ENCODE measurements at regions not wholly inside any gene's neighbourhood (a gene's known extent, or its start where the extent isn't known, plus 50 kb on each side); places are given as distances from the start of the nearest gene placed in this dataset.

GRCh38 chr6:48714250-48714649 is 603.3 kb upstream of the PTCHD4 start:
- no peak overlapping the region for H3K9ac ChIP-seq (ENCODE audit: low read length in 5 of 5)
- no peak overlapping the region for H3K4me3 ChIP-seq (ENCODE audit: low read depth in 1 of 5, low read length in 5 of 5)
- peaks cover 0 to 2% (median 0%) of the 10 kb centered on the region in 5 donors for H3K9me3 ChIP-seq (ENCODE audit: control insufficient read depth in 5 of 5, low read length in 5 of 5)
- no peaks in the 10 kb centered on the region for H3K27me3 ChIP-seq (ENCODE audit: control insufficient read depth in 5 of 5, insufficient read depth in 4 of 5, low read length in 5 of 5)
- H3K4me1 ChIP-seq (ENCODE audit: control insufficient read depth in 5 of 5, insufficient read depth in 5 of 5, low read length in 5 of 5): no peaks in the 10 kb centered on the region
- H3K27ac ChIP-seq (ENCODE audit: low read depth, low read length): no peak overlapping the region
- H3K36me3 ChIP-seq (ENCODE audit: control insufficient read depth in 5 of 5, insufficient read depth in 5 of 5, low read length in 5 of 5): no peaks in the 10 kb centered on the region

- Histone ChIP-seq H3K9me3 (ENCODE audit: control insufficient read depth in 5 of 5, low read length in 5 of 5) (peaks cover 0 to 2% (median 0%) of the 10 kb centered on the region in 5 donors), H3K27ac (ENCODE audit: low read depth, low read length) (no peak overlapping the region), H3K4me3 (ENCODE audit: low read depth in 1 of 5, low read length in 5 of 5) (no peak overlapping the region), H3K4me1 (ENCODE audit: control insufficient read depth in 5 of 5, insufficient read depth in 5 of 5, low read length in 5 of 5) (no peaks in the 10 kb centered on the region), H3K9ac (ENCODE audit: low read length in 5 of 5) (no peak overlapping the region), H3K27me3 (ENCODE audit: control insufficient read depth in 5 of 5, insufficient read depth in 4 of 5, low read length in 5 of 5) (no peaks in the 10 kb centered on the region), H3K36me3 (ENCODE audit: control insufficient read depth in 5 of 5, insufficient read depth in 5 of 5, low read length in 5 of 5) (no peaks in the 10 kb centered on the region)
These were observed 602.6 kb upstream of the PTCHD4 start for GRCh38 chr6:48713612-48714011.

DNA sequence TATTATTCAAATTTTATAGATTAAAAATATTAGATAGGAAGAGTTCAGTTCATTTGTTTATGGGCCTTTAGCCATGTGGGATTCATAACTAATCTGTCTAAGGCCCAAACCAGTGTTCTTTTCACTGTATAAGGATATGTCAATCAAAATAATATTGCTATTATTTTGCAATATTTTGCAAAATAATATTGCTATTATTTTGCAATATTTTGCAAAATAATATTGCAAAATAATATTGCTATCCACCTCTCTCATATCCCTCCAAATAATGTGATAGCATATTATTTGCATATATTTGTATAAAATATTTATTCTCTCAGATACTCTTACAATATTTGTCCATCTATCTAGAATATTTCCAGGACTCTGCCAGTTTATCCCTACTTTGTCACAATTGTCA is 595.3 kb upstream of the PTCHD4 start:
- Histone ChIP-seq H3K36me3 (ENCODE audit: control insufficient read depth in 5 of 5, insufficient read depth in 5 of 5, low read length in 5 of 5) (no peaks in the 10 kb centered on the region), H3K9me3 (ENCODE audit: control insufficient read depth in 5 of 5, low read length in 5 of 5) (peaks cover 0 to 6% (median 0%) of the 10 kb centered on the region in 5 donors), H3K27me3 (ENCODE audit: control insufficient read depth in 5 of 5, insufficient read depth in 4 of 5, low read length in 5 of 5) (no peaks in the 10 kb centered on the region), H3K27ac (ENCODE audit: low read depth, low read length) (no peak overlapping the region), H3K4me1 (ENCODE audit: control insufficient read depth in 5 of 5, insufficient read depth in 5 of 5, low read length in 5 of 5) (no peaks in the 10 kb centered on the region), H3K4me3 (ENCODE audit: low read depth in 1 of 5, low read length in 5 of 5) (no peak overlapping the region), H3K9ac (ENCODE audit: low read length in 5 of 5) (no peak overlapping the region)

- no peak overlapping the region for H3K4me3 ChIP-seq (ENCODE audit: low read depth in 1 of 5, low read length in 5 of 5)
- no peak overlapping the region for H3K27ac ChIP-seq (ENCODE audit: low read depth, low read length)
- H3K27me3 ChIP-seq (ENCODE audit: control insufficient read depth in 5 of 5, insufficient read depth in 4 of 5, low read length in 5 of 5): no peaks in the 10 kb centered on the region
- peaks cover 0 to 6% (median 0%) of the 10 kb centered on the region in 5 donors for H3K9me3 ChIP-seq (ENCODE audit: control insufficient read depth in 5 of 5, low read length in 5 of 5)
- H3K36me3 ChIP-seq (ENCODE audit: control insufficient read depth in 5 of 5, insufficient read depth in 5 of 5, low read length in 5 of 5): no peaks in the 10 kb centered on the region
- H3K9ac ChIP-seq (ENCODE audit: low read length in 5 of 5): no peak overlapping the region
- no peaks in the 10 kb centered on the region for H3K4me1 ChIP-seq (ENCODE audit: control insufficient read depth in 5 of 5, insufficient read depth in 5 of 5, low read length in 5 of 5)
These were observed 590.6 kb upstream of the PTCHD4 start for GRCh38 chr6:48701572-48701971.

DNA sequence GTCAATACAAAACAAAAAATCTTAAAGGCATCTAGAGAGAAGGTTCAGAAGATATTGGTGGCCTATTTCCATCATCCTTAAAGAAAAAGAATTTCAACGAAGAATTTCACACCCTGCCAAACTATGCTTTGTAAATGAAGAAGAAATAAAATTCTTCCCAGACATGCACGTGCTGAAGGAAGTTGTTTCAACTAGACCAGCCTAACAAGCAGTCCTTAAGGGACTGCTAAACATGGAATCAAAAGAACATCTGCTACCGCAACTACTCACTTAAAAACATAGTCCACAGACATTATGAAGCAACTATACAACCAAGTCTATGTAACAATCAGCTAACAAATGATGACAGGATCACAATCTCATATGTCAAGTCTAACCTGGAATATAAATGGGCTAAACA is 584.9 kb upstream of the PTCHD4 start:
- Histone ChIP-seq H3K27me3 (ENCODE audit: control insufficient read depth in 5 of 5, insufficient read depth in 4 of 5, low read length in 5 of 5) (no peaks in the 10 kb centered on the region), H3K4me1 (ENCODE audit: control insufficient read depth in 5 of 5, insufficient read depth in 5 of 5, low read length in 5 of 5) (no peaks in the 10 kb centered on the region), H3K36me3 (ENCODE audit: control insufficient read depth in 5 of 5, insufficient read depth in 5 of 5, low read length in 5 of 5) (no peaks in the 10 kb centered on the region), H3K9me3 (ENCODE audit: control insufficient read depth in 5 of 5, low read length in 5 of 5) (peaks cover 2 to 25% (median 17%) of the 10 kb centered on the region in 5 donors), H3K4me3 (ENCODE audit: low read depth in 1 of 5, low read length in 5 of 5) (no peak overlapping the region), H3K9ac (ENCODE audit: low read length in 5 of 5) (no peak overlapping the region), H3K27ac (ENCODE audit: low read depth, low read length) (no peak overlapping the region)

- no peak overlapping the region for H3K9ac ChIP-seq (ENCODE audit: low read length in 5 of 5)
These were observed 580.4 kb upstream of the PTCHD4 start for GRCh38 chr6:48691420-48691819.

DNA sequence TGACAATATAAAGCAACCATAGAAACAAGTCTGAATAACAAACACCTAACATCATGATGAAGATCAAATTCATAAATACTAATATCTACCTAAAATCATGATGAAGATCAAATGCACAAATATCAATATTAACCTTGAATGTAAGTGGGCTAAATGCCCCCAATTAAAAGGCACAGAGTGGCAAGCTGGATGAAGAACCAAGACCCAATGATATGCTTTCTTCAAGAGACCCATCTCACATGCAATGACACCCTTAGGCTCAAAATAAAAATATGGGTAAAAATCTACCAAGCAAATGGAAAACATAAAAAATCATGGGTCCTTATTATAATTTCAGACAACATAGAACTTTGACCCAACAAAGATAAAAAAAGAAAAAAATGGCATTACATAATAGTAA is 578.5 kb upstream of the PTCHD4 start:
- no peak overlapping the region for H3K27ac ChIP-seq (ENCODE audit: low read depth, low read length)
- H3K9ac ChIP-seq (ENCODE audit: low read length in 5 of 5): no peak overlapping the region
- peaks cover 9 to 39% (median 27%) of the 10 kb centered on the region in 5 donors for H3K9me3 ChIP-seq (ENCODE audit: control insufficient read depth in 5 of 5, low read length in 5 of 5)
- no peaks in the 10 kb centered on the region for H3K27me3 ChIP-seq (ENCODE audit: control insufficient read depth in 5 of 5, insufficient read depth in 4 of 5, low read length in 5 of 5)
- no peaks in the 10 kb centered on the region for H3K4me1 ChIP-seq (ENCODE audit: control insufficient read depth in 5 of 5, insufficient read depth in 5 of 5, low read length in 5 of 5)
- H3K4me3 ChIP-seq (ENCODE audit: low read depth in 1 of 5, low read length in 5 of 5): no peak overlapping the region
- no peaks in the 10 kb centered on the region for H3K36me3 ChIP-seq (ENCODE audit: control insufficient read depth in 5 of 5, insufficient read depth in 5 of 5, low read length in 5 of 5)

More at GRCh38 chr6:48691420-48691819, 580.4 kb upstream of the PTCHD4 start:
- Histone ChIP-seq H3K27ac (ENCODE audit: low read depth, low read length) (no peak overlapping the region), H3K4me1 (ENCODE audit: control insufficient read depth in 5 of 5, insufficient read depth in 5 of 5, low read length in 5 of 5) (no peaks in the 10 kb centered on the region), H3K4me3 (ENCODE audit: low read depth in 1 of 5, low read length in 5 of 5) (no peak overlapping the region), H3K9me3 (ENCODE audit: control insufficient read depth in 5 of 5, low read length in 5 of 5) (peaks cover 9 to 52% (median 30%) of the 10 kb centered on the region in 5 donors), H3K36me3 (ENCODE audit: control insufficient read depth in 5 of 5, insufficient read depth in 5 of 5, low read length in 5 of 5) (no peaks in the 10 kb centered on the region), H3K27me3 (ENCODE audit: control insufficient read depth in 5 of 5, insufficient read depth in 4 of 5, low read length in 5 of 5) (no peaks in the 10 kb centered on the region)

DNA sequence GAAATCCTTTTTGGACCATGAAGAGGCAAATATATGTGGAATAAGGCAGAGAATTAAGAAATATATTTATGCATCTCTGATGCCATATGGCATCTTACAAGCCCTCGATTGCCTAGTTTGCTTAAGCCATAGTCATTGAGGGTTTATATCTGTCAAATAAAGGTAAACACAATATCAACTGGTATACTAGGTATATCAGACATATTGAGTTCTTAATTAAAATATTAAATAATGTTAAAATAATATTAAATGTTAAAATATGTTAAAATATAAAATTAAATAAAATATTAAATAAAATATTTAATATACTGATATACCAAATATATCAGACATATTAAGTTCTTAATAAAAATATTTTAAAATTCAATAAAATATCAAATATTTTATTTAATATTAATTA is 567.4 kb upstream of the PTCHD4 start:
- H3K9ac ChIP-seq (ENCODE audit: low read length in 5 of 5): no peak overlapping the region
- H3K4me1 ChIP-seq (ENCODE audit: control insufficient read depth in 5 of 5, insufficient read depth in 5 of 5, low read length in 5 of 5): no peaks in the 10 kb centered on the region
- no peaks in the 10 kb centered on the region for H3K27me3 ChIP-seq (ENCODE audit: control insufficient read depth in 5 of 5, insufficient read depth in 4 of 5, low read length in 5 of 5)
- no peaks in the 10 kb centered on the region for H3K9me3 ChIP-seq (ENCODE audit: control insufficient read depth in 5 of 5, low read length in 5 of 5)
- H3K4me3 ChIP-seq (ENCODE audit: low read depth in 1 of 5, low read length in 5 of 5): no peak overlapping the region
- no peak overlapping the region for H3K27ac ChIP-seq (ENCODE audit: low read depth, low read length)
- no peaks in the 10 kb centered on the region for H3K36me3 ChIP-seq (ENCODE audit: control insufficient read depth in 5 of 5, insufficient read depth in 5 of 5, low read length in 5 of 5)

DNA sequence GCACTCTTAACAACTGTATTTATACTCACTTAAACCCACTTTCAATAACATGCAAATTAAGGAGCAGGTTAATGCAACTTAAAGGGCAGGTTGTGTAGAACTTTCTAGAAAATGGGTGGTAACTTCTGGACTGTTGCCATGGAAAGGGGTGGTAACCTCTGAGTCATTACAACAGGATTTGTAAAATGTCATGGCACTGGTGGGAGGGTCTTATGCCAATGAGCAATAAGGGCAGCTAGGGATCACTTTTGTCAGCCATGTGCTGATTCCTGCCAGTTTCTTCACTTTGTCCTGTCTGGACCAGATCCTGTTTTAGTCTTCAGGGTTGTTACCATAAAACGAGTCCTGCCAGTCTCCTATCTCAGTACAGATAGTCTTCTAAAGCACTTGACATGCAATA is 560.5 kb upstream of the PTCHD4 start:
- no peaks in the 10 kb centered on the region for H3K4me1 ChIP-seq (ENCODE audit: control insufficient read depth in 5 of 5, insufficient read depth in 5 of 5, low read length in 5 of 5)
- H3K4me3 ChIP-seq (ENCODE audit: low read depth in 1 of 5, low read length in 5 of 5): no peak overlapping the region
- no peaks in the 10 kb centered on the region for H3K36me3 ChIP-seq (ENCODE audit: control insufficient read depth in 5 of 5, insufficient read depth in 5 of 5, low read length in 5 of 5)
- no peak overlapping the region for H3K27ac ChIP-seq (ENCODE audit: low read depth, low read length)
- H3K9me3 ChIP-seq (ENCODE audit: control insufficient read depth in 5 of 5, low read length in 5 of 5): no peaks in the 10 kb centered on the region
- no peaks in the 10 kb centered on the region for H3K27me3 ChIP-seq (ENCODE audit: control insufficient read depth in 5 of 5, insufficient read depth in 4 of 5, low read length in 5 of 5)
- no peak overlapping the region for H3K9ac ChIP-seq (ENCODE audit: low read length in 5 of 5)

DNA sequence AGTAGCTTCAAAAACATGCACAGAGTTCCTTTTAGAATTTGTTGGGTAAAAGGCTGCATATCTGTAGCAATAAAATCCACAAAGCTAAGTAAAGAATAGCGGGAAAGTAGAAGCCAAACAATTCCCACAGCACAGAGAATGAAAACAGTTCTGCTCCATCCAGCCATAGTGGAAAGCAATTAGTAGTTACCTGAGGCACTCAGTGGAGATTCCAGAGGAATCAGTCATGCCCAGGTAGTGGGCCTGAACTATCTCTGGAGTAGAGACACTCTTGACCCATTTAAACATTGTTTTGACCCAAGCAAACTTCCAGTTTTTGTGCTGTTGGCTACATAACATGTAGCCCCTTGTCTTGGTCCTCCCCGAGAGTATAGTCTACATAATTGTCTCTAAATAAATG is 559.5 kb upstream of the PTCHD4 start:
- H3K4me3 ChIP-seq (ENCODE audit: low read depth in 1 of 5, low read length in 5 of 5): no peak overlapping the region
- no peaks in the 10 kb centered on the region for H3K9me3 ChIP-seq (ENCODE audit: control insufficient read depth in 5 of 5, low read length in 5 of 5)
- H3K9ac ChIP-seq (ENCODE audit: low read length in 5 of 5): no peak overlapping the region
- H3K27ac ChIP-seq (ENCODE audit: low read depth, low read length): no peak overlapping the region
- H3K36me3 ChIP-seq (ENCODE audit: control insufficient read depth in 5 of 5, insufficient read depth in 5 of 5, low read length in 5 of 5): no peaks in the 10 kb centered on the region
- no peaks in the 10 kb centered on the region for H3K4me1 ChIP-seq (ENCODE audit: control insufficient read depth in 5 of 5, insufficient read depth in 5 of 5, low read length in 5 of 5)
- no peaks in the 10 kb centered on the region for H3K27me3 ChIP-seq (ENCODE audit: control insufficient read depth in 5 of 5, insufficient read depth in 4 of 5, low read length in 5 of 5)

- H3K4me1 ChIP-seq (ENCODE audit: control insufficient read depth in 5 of 5, insufficient read depth in 5 of 5, low read length in 5 of 5): no peaks in the 10 kb centered on the region
- no peak overlapping the region for H3K4me3 ChIP-seq (ENCODE audit: low read depth in 1 of 5, low read length in 5 of 5)
- no peaks in the 10 kb centered on the region for H3K9me3 ChIP-seq (ENCODE audit: control insufficient read depth in 5 of 5, low read length in 5 of 5)
- H3K27me3 ChIP-seq (ENCODE audit: control insufficient read depth in 5 of 5, insufficient read depth in 4 of 5, low read length in 5 of 5): no peaks in the 10 kb centered on the region
- no peak overlapping the region for H3K27ac ChIP-seq (ENCODE audit: low read depth, low read length)
- no peak overlapping the region for H3K9ac ChIP-seq (ENCODE audit: low read length in 5 of 5)
- no peaks in the 10 kb centered on the region for H3K36me3 ChIP-seq (ENCODE audit: control insufficient read depth in 5 of 5, insufficient read depth in 5 of 5, low read length in 5 of 5)
These were observed 556.8 kb upstream of the PTCHD4 start for GRCh38 chr6:48667797-48668196.

Measured in subcutaneous abdominal adipose tissue (tissue), 5 donors.